ENCODE measurements at regions not wholly inside any gene's neighbourhood (a gene's known extent, or its start where the extent isn't known, plus 50 kb on each side); places are given as distances from the start of the nearest gene placed in this dataset.
"Not testable (repeated sequence)": the region's sequence is repeated elsewhere in the genome, so short reads cannot be mapped to it uniquely, and the experiment has no call there.

DNA sequence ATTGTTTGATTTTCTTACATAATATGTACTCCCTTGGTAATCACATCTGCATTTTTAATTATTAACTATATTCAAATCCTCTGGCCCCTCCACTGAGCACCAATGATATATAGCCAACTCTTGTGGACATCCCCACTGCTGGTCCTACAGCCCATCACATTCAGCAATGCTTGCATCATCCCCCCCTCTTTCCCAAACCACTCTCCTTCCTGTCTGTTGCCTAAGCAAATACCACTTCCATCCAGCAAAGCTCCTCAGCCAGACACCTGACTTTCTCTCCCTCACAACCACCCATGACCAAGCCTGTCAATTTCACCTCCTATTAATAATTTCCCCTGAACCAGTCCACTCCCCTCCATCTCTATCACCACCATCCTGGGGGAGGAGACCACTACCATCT is 330.1 kb downstream of the GOLGA6L6 start:
- FAIRE-seq = not testable (repeated sequence)

DNA sequence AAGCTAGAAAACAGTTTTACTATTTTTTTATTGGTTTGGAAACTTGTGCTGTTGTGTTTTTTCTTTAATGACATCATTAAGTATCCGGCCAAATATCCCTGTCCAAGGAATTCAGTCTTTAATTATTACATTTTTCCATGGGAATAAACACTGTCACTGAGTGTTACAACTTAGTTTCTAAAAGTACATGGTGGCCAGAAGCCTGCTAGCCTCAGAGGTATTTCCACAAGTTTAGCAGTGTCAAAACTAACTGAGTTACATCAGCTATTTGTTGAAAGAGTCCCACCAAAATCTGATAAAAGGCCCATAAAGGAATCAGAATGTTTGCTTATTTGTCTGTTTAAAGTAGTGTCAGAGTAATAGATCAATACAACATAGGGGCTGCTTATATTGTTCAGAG is 331.6 kb downstream of the GOLGA6L6 start:
- not testable (repeated sequence) for DNase-seq (ENCODE audit: insufficient read length, low spot score); FAIRE-seq

More for the DNA sequence above, 330.1 kb downstream of the GOLGA6L6 start:
- DNase-seq (ENCODE audit: insufficient read length, low spot score) = not testable (repeated sequence)

- DNase-seq (ENCODE audit: insufficient read length, low spot score); FAIRE-seq: not testable (repeated sequence)
Measured at GRCh38 chr15:20207607-20208006, 334.0 kb downstream of the GOLGA6L6 start.

DNA sequence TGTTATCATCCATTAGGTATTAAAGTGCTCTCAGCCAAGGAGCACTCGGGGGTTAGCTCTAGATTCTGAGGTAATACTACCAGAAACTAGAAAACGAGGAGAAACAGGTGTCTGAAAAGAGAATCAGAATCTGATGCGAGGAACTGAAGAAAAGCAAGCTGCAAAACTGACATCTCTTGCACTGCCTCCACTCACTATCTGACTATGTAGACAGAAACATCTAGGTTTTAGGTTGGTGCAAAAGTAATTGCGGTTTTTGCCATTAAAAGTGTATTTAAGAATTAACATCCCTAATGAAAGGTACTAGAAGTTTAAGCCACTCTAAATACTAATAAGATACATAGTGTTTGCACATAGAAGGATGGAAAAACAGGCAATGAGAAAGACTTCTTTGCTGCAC is 334.4 kb downstream of the GOLGA6L6 start:
- DNase-seq (ENCODE audit: insufficient read length, low spot score); FAIRE-seq: not testable (repeated sequence)

- not testable (repeated sequence) for FAIRE-seq; DNase-seq (ENCODE audit: insufficient read length, low spot score)
Measured at GRCh38 chr15:20204177-20204866, 337.3 kb downstream of the GOLGA6L6 start.

- not testable (repeated sequence) for FAIRE-seq
Measured at GRCh38 chr15:20203649-20204150, 337.9 kb downstream of the GOLGA6L6 start.

DNA sequence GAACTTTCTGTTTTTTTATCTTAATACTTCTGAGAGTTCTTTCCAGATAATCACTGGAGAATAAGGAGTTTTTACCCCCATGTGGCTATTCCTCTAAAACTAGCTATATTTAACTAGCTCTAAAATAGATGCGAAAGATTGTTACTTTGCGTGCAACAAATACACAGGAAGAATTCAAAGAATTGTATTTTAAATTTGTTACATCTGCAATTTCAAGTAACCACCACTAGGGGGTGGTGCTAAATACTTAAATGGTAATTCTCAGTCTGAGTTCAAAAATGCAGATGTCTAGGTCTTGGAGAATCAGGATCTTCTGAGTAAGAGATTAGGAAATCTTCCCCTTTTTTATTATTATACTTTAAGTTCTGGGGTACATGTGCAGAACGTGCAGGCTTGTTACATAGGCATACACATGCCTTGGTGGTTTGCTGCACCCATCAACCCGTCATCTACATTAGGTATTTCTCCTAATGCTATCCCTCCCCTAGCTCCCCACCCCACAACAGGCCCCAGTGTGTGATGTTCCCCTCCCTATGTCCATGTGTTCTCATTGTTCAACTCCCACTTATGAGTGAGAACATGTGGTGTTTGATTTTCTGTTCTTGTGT is 346.9 kb downstream of the GOLGA6L6 start:
- FAIRE-seq; DNase-seq (ENCODE audit: insufficient read length, low spot score): not testable (repeated sequence)

More at GRCh38 chr15:20203649-20204150, 337.9 kb downstream of the GOLGA6L6 start:
- not testable (repeated sequence) for DNase-seq (ENCODE audit: insufficient read length, low spot score)

DNA sequence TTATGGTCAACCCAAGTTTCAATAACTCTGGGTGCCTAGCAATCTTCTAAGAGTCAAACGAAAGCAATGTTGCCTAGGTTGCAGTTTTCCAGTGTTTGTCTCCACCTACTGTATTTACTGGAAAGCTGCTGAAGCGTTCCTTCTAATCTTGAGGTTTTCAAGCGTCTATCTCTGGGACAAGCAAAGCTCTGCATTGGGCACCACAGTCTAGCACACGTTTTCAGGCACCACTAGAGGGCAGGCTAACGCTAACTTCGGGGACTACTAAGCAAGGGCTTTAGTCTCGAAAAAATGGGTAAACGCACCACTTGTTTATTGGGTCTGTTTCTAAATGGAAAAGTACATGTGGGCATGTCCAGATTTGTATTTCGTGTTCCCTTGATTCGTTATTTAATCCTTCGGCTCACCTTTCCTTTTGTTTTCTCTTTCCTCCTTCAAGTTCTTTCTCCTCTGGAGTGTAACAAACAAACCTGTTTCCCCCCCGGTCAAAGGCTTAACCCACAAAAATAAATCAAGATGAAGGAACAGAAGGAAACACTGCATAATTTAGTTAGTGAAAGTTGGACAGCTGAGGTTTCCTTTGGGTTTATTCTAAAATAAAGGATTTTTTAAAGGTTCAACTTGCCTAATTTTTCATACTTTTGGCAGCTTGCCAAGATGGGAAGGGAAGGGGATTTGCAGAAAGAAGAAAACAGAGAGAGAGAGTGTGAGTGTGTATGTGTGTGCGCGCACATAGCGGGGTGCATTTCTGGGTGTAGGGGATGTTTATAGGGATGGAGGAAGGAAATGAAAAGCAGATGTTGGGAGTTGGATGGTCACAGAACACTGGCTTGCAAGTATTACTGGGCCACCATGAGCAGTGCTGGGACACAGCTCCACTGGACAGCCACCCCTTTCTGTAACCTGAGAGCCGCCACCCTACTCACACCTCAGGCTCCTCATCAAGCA is 348.3 kb downstream of the GOLGA6L6 start:
- FAIRE-seq; DNase-seq (ENCODE audit: insufficient read length, low spot score): not testable (repeated sequence)

DNA sequence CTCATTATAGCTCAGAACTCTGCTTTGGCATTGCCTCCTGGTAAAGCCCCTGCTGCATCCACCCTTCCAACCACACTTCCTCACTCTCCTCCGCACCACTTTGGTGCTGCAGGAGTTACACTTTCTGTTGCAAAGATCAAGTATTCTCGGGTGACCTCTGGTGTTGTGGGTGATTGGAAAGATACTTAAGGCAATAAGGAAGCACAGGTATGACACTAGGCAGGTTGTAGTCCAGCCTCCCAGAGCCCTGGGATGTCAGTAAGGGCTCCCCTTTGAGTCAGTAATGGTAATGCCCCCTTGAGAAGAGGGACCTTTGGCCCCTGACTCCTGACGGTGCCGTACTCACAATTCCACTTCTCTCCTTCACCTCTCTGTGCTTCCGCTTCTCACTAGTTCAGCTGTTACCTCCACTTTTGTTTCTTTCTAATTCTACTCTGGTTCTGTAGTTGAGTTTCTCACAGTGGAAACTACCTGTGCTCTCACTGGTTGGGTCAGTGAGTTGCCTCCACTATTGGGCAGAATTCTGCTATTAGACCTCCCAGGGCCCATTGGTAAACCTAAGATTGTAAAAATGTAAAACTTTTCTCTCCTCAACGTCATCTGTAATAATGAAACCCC is 350.0 kb downstream of the GOLGA6L6 start:
- not testable (repeated sequence) for DNase-seq (ENCODE audit: insufficient read length, low spot score); FAIRE-seq

DNA sequence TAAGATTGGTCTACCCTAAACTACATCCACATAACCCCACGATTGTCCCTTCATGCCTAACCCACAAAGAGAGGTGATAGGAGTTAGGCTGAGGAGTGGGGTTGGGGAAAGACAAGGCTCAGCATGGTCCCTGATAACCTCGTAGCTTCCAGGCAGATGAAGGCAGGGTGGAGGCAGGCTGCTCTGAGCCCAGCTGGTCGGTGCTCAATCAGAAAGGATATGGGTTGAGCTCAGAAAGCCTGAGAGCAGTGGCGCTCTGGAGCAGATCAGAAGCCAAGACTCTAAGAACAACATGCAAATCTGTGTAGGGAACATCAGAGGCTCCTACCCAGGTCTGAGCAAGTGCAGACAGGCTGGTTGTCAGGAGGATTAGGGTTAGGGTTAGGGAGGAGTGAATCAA is 353.0 kb downstream of the GOLGA6L6 start:
- FAIRE-seq; DNase-seq (ENCODE audit: insufficient read length, low spot score): not testable (repeated sequence)

DNA sequence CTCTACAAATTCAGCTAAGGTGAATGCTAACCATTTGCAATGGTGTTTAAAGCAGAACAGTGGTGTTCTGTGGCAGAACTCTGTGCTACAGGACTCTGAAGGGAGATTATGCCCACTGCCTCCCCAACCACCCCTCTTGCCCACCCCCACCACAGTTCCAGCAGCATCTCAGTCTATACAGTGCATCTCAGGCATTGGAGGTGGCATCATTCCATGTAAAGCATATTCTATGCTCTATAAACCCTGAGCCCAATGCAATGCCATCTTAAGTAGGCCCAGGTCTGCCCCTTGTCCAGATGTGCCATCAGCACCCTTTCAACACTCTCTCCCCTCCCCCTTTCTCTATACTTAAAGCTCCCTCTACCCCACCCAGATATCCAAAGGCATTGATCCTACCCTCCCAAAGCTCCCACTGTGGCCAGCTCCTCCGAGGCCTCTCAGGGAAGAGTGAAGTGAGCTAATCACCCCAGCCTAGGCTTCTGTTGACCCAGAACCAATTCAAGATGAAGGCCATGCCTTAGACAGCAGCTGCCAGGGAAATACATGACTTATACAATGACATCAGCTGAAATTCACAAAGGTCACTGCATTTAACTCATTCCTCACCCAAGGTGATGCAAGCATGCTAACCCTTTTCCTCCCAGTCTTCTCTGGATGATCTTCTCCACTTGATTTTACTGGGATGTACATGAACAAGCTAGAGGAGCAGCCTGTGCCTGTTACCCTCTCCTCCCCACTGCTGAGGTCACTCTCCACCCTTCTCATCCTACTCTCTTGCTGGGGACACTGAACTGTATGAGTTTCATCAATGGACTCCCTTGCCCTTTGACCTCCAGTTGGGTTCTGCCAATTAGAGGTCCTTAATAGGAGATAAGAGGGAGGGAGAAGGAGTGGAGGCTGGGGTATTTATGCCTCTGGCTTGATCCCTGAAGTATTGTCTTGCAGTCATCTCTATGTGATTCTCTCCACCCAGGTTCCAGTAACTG is 353.9 kb downstream of the GOLGA6L6 start:
- FAIRE-seq; DNase-seq (ENCODE audit: insufficient read length, low spot score): not testable (repeated sequence)

GRCh38 chr15:20184879-20185278 is 356.7 kb downstream of the GOLGA6L6 start:
- not testable (repeated sequence) for DNase-seq (ENCODE audit: insufficient read length, low spot score); FAIRE-seq

DNA sequence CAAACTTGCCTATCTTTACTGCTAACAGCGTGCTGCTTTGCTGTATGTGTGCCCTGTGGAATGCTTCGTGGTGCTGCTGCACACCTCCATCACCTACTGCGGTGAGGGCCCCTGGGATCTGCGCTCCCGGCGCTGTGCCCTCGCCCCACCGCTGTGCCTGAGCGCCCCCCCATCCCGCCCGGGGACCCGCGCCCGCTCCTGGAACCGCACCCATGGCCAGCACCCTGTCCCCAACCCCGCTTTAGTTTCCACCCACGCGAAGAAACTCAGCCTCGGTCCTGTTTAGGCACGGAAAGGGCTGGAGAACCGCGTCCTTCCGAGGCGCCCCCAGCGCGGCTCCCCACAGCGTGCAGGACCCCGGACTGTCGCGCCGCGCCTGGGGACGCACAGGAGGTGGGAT is 373.4 kb downstream of the GOLGA6L6 start:
- not testable (repeated sequence) for FAIRE-seq; DNase-seq (ENCODE audit: insufficient read length, low spot score)

DNA sequence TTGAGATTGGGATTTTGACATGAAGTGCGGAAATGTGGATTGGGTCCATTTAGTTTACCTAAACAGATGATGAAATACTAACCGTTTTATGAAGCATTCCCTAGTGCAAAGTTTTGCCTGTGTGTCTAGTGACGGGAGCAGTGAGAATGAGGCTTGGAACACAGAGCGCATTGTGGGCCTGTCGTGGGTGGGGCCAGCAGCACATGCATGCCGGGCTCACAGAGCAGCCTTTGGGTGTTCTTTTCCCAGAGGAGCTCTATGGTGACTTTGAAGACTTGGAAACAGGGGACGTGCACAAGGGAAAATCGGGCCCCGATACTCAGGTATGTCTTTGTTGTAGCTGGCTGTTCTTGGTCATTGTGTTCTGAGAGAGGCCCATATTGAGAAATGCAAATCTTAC is 388.1 kb downstream of the GOLGA6L6 start:
- not testable (repeated sequence) for DNase-seq (ENCODE audit: insufficient read length, low spot score); FAIRE-seq

- not testable (repeated sequence) for DNase-seq (ENCODE audit: insufficient read length, low spot score); FAIRE-seq
Measured at GRCh38 chr15:20148679-20149078, 392.9 kb downstream of the GOLGA6L6 start.

DNA sequence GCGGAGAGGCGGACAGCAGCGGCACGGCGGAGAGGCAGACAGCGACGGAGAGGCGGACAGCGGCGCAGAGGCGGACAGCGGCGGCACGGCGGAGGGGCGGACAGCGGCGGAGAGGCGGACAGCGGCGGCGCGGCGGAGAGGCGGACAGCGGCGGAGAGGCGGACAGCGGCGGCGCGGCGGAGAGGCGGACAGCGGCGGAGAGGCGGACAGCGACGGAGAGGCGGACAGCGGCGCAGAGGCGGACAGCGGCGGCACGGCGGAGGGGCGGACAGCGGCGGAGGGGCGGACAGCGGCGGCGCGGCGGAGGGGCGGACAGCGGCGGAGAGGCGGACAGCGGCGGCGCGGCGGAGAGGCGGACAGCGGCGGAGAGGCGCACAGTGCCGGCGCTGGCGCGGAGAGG is 393.6 kb downstream of the GOLGA6L6 start:
- DNase-seq (ENCODE audit: insufficient read length, low spot score); FAIRE-seq: not testable (repeated sequence)

DNA sequence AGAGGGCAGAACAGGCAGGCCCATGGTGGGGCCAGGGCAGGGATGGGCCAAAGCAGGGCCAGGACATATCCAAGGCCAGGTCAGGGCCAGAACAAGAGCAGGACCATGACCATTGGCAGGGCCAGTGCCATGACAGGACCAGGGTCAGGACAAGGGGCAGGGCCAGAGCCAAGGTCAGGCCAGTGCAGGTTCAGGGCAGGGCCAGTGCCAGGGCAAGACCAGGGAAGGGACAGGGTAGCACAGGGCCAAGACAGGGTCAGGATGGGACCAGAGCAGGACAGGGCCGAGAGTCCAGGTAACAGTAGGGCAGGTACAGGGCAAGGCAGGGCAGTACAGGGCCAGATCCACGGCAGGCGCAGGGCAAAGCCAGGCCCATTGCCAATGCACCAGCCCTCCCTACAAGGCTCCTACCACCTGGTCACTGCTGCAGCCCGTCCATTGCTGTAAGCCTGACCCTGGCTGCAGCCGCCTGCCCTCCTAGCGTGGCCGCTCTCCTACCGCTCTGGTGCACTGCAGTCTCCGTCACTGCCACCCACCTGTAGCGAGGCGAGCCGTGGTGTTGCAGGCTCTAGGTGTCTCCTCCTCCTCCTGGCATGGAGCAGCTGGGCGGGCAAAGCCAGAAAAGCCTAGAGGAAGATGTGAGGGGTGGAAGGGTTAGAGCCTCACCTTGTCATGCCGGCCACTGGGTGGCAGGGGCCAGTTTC is 397.1 kb downstream of the GOLGA6L6 start:
- not testable (repeated sequence) for FAIRE-seq

DNA sequence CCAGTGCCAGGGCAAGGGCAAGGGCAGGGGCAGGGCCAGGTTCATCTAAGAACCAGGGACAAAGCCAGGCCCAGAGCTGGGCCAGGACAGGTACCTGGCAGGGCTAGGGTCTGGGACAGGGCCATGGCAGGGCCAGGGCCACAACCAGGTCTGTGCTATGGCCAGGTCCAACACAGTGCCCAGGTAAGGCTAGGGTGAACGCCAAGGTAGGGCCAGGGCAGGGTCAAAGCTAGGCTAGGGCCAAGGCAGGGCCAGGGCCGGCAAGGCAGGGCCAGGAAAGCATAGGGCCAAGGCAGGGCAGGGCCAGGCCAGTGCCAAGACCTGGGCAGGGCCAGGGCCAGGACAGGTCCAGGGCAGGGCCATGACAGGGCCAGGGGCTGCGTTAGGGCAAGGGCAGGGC is 398.7 kb downstream of the GOLGA6L6 start:
- DNase-seq (ENCODE audit: insufficient read length, low spot score); FAIRE-seq: not testable (repeated sequence)

More for the DNA sequence above, 397.1 kb downstream of the GOLGA6L6 start:
- DNase-seq (ENCODE audit: insufficient read length, low spot score) = not testable (repeated sequence)
